DND-41 (cell line): ENCODE measurements at regions not wholly inside any gene's neighbourhood (a gene's known extent, or its start where the extent isn't known, plus 50 kb on each side); places are given as distances from the start of the nearest gene placed in this dataset.

Experiments
- ATAC-seq: fragments of 200-7000 bp; cut with Tn5 transposase; 3 replicates; pipeline ENCODE4 v1.9.1; 2021; ENCODE audit warnings: low read depth; ENCODE audit not compliant: insufficient read depth
- DNase-seq: peaks from one replicate; pipeline ENCODE4 v3.0.0-alpha.2; 2020
- H2AFZ ChIP-seq: 2 replicates; pipeline ENCODE4 v1.6.0; 2012; ENCODE audit warnings: low read depth, low read length
- H3K27ac ChIP-seq: 2 replicates; pipeline ENCODE4 v1.5.1; 2012; ENCODE audit warnings: low read length, inconsistent platforms
- H3K27me3 ChIP-seq: fragments of 200-600 bp; sonication (generic); 2 replicates; pipeline ENCODE4 v1.6.0; 2012; ENCODE audit warnings: low read length, mild to moderate bottlenecking, inconsistent platforms; ENCODE audit not compliant: insufficient read depth, poor library complexity
- H3K36me3 ChIP-seq: 2 replicates; pipeline ENCODE4 v1.5.1; 2012; ENCODE audit warnings: low read length, inconsistent platforms; ENCODE audit not compliant: insufficient read depth
- H3K4me1 ChIP-seq: 2 replicates; pipeline ENCODE4 v1.5.1; 2012; ENCODE audit warnings: mild to moderate bottlenecking, low read length; ENCODE audit not compliant: insufficient read depth
- H3K4me2 ChIP-seq: 2 replicates; pipeline ENCODE4 v1.6.0; 2012; ENCODE audit warnings: mild to moderate bottlenecking, moderate library complexity, low read length, inconsistent platforms; ENCODE audit not compliant: insufficient read depth
- H3K4me3 ChIP-seq, 2 experiments: fragments of 200-600 bp in 1 of 2; shearing (Covaris generic) in 1 of 2; 2 replicates each; pipeline ENCODE4 v1.5.1; 2012 to 2016; ENCODE audit warnings: inconsistent platforms in 2 of 2, low read length in 2 of 2, mild to moderate bottlenecking in 2 of 2, low read depth in 1 of 2, moderate library complexity in 1 of 2
- H3K79me2 ChIP-seq: 2 replicates; pipeline ENCODE4 v1.6.0; 2012; ENCODE audit warnings: low read length, inconsistent platforms; ENCODE audit not compliant: insufficient read depth
- H3K9ac ChIP-seq: 2 replicates; pipeline ENCODE4 v1.6.0; 2012; ENCODE audit warnings: low read depth, mild to moderate bottlenecking, inconsistent platforms, low read length, moderate library complexity
- H3K9me3 ChIP-seq: 2 replicates; pipeline ENCODE4 v1.5.1; 2012; ENCODE audit warnings: low read length, moderate library complexity, mild to moderate bottlenecking, inconsistent platforms; ENCODE audit not compliant: insufficient read depth, severe bottlenecking
- H4K20me1 ChIP-seq: 2 replicates; pipeline ENCODE4 v1.6.0; 2012; ENCODE audit warnings: low read length; ENCODE audit not compliant: insufficient read depth
- EZH2 ChIP-seq: IDR thresholded peaks from 3 replicates; pipeline ENCODE4 v1.6.1; 2012; ENCODE audit warnings: borderline replicate concordance, low read depth, mild to moderate bottlenecking, moderate library complexity, low read length, inconsistent platforms; ENCODE audit not compliant: severe bottlenecking
- TF ChIP-seq, protein P1 (sequence below): IDR thresholded peaks from 2 replicates; pipeline ENCODE4 v1.5.1; 2012; ENCODE audit warnings: borderline replicate concordance, low read length, moderate library complexity, mild to moderate bottlenecking; ENCODE audit not compliant: poor library complexity, severe bottlenecking; ENCODE audit errors: extremely low read depth

DNA sequence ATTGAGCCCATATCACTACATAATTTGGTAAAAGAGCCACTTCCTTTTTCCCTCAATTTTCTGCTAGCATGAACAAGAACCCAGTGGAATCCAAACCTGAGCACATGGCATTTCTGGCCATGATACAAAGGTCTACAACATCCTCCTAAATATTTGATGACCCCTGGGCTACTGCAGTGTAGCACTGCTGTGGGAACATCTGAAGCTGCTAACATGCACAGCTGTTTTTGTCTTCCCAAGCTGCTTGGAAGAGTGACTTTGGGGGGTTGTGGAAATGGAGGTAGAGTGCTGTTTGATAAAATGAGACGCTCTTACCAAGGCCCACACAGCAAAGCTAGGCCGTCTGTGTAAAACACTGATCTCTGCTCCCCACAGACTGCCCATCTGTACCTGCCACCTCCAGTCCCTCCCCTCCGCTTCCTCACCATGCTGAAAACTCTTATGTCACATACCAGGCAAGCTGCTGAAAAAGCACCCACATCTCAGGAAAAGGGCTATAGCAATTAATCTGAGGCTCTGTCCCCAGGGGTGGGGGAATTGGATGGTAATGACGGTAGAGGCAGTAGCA is 197.2 kb upstream of the HNRNPA3 start:
- no peaks in the 10 kb centered on the region for H3K4me1 ChIP-seq
- no peak for TF ChIP-seq EZH2
- TF ChIP-seq, protein P1, sequence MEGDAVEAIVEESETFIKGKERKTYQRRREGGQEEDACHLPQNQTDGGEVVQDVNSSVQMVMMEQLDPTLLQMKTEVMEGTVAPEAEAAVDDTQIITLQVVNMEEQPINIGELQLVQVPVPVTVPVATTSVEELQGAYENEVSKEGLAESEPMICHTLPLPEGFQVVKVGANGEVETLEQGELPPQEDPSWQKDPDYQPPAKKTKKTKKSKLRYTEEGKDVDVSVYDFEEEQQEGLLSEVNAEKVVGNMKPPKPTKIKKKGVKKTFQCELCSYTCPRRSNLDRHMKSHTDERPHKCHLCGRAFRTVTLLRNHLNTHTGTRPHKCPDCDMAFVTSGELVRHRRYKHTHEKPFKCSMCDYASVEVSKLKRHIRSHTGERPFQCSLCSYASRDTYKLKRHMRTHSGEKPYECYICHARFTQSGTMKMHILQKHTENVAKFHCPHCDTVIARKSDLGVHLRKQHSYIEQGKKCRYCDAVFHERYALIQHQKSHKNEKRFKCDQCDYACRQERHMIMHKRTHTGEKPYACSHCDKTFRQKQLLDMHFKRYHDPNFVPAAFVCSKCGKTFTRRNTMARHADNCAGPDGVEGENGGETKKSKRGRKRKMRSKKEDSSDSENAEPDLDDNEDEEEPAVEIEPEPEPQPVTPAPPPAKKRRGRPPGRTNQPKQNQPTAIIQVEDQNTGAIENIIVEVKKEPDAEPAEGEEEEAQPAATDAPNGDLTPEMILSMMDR = no peak
- no peaks in the 10 kb centered on the region for H3K27me3 ChIP-seq
- DNase-seq (no peak), ATAC-seq (no peak)
- no peaks in the 10 kb centered on the region for H3K79me2 ChIP-seq
- no peak overlapping the region for H2AFZ ChIP-seq
- no peak overlapping the region for H3K4me3 ChIP-seq
- no peak overlapping the region for H3K4me2 ChIP-seq
- no peaks in the 10 kb centered on the region for H3K36me3 ChIP-seq
- H3K27ac ChIP-seq = no peak overlapping the region
- H4K20me1 ChIP-seq = no peaks in the 10 kb centered on the region
- no peaks in the 10 kb centered on the region for H3K9me3 ChIP-seq
- no peak overlapping the region for H3K9ac ChIP-seq

DNA sequence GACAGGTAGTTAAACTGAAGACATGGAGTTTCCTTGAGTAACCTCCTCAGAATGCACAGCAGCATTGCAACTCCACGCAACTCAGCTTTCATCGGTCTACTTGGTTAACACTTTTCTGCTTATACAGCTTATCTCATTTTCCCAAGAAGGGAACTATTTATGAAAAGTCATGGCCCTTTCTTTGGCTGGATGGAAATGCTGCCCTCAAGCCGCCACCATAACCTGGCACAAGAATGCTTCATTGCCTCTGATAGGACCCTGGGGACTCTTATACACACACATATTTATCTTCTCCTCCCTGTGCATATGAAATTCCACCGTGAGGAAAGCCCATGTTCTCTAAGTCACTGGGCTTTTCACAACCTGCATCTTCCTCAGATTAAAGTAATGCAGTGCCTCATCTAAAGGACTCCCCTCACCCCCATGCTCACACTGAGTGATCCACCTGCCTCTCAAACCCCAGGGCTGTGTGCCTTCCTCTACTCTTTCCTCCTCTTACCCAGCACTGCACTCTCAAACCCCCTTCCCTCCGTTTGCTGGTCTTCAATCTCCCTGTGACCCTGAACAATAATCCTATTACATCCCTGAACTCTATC is 192.0 kb upstream of the HNRNPA3 start:
- Histone ChIP-seq H3K79me2 (no peaks in the 10 kb centered on the region), H3K27me3 (peaks cover 5% of the 10 kb centered on the region), H3K27ac (no peak overlapping the region), H3K4me3 (no peak overlapping the region), H3K4me2 (no peak overlapping the region), H3K36me3 (no peaks in the 10 kb centered on the region), H3K9ac (no peak overlapping the region), H3K4me1 (no peaks in the 10 kb centered on the region), H2AFZ (no peak overlapping the region), H3K9me3 (no peaks in the 10 kb centered on the region), H4K20me1 (no peaks in the 10 kb centered on the region)
- TF ChIP-seq EZH2 = no peak
- TF ChIP-seq, protein P1 = no peak
- no peak for ATAC-seq
- no peak for DNase-seq

DNA sequence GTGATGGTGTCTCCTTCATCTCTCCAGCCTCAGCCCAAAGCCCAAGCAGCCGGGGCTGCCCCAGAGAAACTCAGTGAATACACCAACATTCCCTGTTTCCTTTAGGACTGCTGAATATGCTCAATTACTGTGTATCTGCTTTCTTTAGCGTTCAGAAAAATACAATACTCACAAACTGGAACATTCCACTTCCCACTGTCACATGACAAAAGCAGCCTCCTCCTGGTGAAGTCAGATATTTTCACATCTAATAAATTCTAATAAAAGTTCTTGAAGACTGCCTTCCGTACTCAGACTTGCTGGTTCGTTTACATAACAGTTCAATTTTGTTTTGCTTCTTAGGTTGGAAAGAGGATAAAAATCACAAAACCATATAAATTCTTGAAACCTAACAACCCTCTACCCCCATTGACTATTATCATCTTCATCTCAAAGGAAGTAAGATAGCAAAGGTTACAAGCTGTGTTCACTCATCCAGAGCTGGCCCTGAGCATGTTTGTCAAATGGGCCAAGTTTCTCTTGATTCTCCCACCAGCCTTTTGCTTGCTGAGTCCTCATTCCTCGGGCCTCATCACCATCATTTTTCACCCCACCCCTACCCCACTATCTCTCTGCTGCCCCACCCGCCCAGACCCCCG is 190.8 kb upstream of the HNRNPA3 start:
- DNase-seq = no peak

More for the DNA sequence above, 190.8 kb upstream of the HNRNPA3 start:
- no peaks in the 10 kb centered on the region for H4K20me1 ChIP-seq
- TF ChIP-seq EZH2 = no peak
- TF ChIP-seq, protein P1 = no peak
- H3K27me3 ChIP-seq = peaks cover 8% of the 10 kb centered on the region
- H3K79me2 ChIP-seq = no peaks in the 10 kb centered on the region
- H3K4me3 ChIP-seq = no peak overlapping the region
- no peaks in the 10 kb centered on the region for H3K4me1 ChIP-seq
- H3K27ac ChIP-seq = no peak overlapping the region
- no peak for ATAC-seq
- no peak overlapping the region for H3K9ac ChIP-seq
- H3K4me2 ChIP-seq = no peak overlapping the region
- H2AFZ ChIP-seq = no peak overlapping the region
- H3K36me3 ChIP-seq = no peaks in the 10 kb centered on the region
- H3K9me3 ChIP-seq = no peaks in the 10 kb centered on the region
